Activated CD4-positive, alpha-beta T cell treated with anti-CD3 and anti-CD28 coated beads, Interleukin-2, amount 50 U/mL, for 24 hours (primary cell): ENCODE measurements at regions not wholly inside any gene's neighbourhood (a gene's known extent, or its start where the extent isn't known, plus 50 kb on each side); places are given as distances from the start of the nearest gene placed in this dataset.

Source experiments
- DNase-seq, 2 donors: peaks; one replicate each; pipeline ENCODE4 v3.0.0-alpha.2; 2020; ENCODE audit warnings: low read depth in 1 of 2, low spot score in 1 of 2

DNA sequence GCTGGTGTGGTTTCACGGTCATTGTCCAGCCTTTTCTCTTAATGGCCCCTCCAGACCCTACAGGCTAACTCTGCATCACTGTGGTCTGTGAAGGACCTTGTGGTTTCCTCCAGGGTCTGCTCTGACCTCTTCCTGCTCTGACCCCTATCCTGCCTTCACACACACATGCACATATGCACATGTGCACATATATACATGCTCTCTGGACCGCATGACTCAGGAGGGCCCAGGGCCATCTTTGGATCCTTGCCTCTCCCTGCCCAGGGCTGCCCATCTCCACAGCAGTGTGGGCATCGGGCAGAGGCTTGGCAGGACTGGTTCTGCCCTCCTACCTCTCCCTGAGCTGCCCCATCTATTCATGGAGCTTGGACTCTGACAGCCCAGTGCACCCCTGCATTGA lies 510.9 kb downstream of the PTPRU start:
- no peak for DNase-seq

DNA sequence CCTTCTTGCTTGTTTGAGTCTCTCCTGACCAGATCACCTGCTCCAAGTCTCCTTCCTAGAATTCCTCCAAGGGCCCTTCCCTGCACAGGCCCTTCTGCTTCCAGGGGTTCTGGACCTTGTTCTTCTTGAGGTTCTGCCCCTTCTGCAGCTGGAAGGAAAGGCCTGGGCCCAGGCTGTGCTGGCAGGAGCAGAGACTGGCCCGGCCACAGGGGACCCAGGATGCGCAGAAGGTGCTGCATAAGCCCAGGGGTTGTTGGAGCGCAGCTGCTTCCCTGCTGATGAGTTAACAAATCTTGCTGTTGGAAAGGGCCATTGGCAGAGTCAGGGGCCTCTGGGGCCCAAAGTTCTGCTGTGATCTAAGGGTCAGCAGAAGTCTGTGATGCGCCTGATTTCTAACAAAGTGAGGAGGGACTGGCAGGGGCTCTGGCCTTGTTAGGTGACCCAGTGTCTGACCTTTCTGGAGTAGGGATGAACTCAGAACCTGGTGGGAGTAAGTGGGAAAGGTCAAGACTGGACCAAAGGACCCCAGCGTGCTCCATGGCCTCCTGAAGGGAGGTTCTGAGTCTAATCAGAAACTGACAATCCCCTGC lies 509.8 kb downstream of the PTPRU start:
- no peak for DNase-seq

DNA sequence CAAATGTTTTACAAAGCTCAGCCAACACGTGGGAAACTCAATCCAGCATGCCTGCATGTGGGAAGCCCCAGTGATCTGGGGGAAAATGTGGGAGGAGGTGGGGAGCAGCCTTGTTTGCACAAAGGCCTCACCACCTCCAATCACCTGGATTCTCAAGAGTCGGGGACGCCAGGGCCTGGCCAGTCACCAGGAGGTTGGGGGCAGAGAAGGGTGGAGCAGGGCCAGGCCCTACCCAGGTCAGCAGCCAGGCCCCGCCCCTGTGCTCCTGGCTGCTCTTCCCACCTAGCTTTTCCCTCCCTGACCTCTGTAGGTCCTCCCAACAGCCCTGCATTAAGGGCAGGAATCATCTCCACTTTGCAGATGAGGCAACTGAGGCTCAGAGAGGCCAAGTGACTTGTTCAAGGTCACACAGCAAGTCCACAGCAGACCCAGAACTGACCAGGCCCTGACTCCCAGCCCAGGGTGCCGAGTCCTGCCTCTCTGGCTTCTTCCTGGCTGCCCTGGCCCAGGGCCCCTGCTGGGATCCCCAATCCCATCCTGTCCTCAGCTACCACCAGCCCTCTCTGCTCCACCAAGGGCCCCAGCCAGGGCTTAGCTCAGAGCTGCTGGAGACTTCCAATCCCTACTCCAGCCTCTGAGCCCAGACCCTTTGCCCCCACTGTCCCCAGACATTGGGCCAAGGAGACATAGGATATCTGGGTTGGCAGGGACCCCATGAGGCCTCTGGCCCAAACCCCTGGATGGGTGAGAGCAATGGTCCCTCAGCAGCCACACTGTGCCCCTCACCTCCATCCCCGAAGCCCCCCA lies 508.6 kb downstream of the PTPRU start:
- no peak for DNase-seq

DNA sequence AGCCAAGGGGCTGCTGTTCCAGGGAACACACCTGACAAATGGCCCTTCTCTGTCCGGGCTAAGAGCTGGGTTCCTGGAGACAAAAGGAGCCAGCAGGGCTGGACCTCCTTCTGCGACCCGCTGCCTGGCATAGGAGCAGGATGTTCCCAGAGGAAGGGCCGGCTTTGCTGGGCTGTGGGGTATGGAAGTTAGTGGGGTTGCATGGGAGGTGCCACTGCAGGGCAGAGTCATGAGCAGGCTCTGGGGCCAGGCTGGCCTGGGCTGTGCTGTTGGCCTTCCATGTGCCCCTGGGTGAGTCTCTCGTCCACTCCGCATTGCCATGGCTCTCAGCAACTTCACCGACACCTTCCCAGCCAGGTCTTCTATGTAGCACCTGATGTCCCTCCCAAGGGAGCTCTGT lies 507.6 kb downstream of the PTPRU start:
- no peak for DNase-seq

DNA sequence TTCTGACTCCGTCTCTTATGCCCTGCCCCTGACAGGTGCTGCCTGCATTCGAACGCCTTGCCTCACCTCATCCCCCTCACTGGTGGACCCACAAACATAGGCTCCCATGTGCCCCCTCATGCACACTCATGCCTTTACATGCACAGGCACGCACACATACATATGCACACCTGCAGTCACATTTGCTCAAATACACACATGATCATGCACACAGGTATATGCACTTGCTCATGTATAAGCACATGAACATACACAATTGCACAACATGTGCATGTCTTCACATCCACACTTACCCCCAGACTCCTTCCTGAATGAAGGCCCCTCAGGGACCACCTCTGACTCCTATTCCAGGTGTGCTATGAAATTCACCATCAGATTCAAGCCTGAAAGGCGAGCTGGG lies 506.9 kb downstream of the PTPRU start:
- DNase-seq, result no peak

DNA sequence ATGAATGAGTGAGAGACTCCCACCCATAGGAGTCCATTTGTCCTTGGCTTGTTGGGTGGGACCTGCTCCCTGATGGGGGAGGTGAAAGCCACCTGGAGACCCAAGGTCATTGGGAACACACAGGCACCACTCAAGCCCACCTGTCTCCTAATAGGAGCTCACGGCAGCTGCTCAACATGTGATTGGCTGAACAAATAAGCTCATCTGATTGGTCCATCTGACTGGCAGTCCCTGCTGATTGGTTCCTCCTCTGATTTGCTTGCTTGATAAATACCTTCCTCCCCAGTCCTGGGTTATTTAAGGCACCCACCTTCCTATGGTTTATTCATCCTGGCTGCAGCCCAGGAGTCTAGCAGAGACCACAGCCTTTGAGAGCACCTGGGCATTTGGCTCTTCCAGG lies 502.9 kb downstream of the PTPRU start:
- DNase-seq, result no peak

DNA sequence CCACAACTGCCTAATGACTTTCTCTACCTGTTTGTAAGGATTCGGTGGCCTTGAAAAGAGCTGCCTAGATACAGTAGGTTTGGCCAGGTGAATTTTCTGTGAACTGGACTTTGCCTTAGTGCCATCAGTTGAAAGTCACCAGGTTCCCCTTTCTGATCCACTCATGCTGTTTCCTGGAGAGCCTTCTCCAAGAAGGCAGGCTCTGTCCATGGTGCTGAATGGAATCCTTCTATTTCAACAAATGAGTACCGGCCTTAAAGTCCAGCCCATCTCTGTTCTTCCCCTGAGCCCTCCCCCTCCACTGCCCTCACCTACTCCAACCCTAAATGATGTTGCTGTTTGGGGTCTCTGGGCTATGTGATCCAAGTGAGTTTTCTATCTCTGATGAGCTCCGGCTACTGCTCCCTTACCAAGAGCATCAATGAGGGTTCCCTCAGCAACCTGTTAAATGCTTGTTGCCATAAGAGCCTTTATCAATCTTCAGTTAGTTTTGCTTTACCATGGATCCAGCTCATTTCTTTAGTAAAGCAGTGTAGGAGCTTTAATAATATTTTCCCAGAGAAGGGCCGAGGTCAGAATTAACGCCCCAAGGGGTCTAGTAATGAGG lies 500.4 kb downstream of the PTPRU start:
- DNase-seq, result no peak

DNA sequence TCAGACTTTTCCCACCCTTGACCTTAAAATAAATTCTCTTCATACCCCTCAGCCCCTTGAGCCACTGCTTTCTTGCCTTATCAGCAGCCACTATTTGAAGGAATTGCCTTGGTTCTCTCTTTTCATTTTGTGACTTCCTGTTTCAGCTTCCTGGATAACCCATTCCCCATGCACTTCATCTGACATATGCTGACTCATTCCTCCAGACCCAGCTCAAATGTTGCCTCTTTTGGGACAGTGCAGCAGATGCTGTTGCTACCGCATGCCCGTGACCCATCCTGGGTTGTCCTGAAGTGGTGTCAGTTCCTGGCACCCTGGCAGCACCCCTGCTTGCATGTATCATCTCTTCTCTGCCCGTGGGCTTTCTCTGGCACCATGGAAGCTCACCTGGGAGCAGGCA lies 496.1 kb downstream of the PTPRU start:
- no peak for DNase-seq

DNA sequence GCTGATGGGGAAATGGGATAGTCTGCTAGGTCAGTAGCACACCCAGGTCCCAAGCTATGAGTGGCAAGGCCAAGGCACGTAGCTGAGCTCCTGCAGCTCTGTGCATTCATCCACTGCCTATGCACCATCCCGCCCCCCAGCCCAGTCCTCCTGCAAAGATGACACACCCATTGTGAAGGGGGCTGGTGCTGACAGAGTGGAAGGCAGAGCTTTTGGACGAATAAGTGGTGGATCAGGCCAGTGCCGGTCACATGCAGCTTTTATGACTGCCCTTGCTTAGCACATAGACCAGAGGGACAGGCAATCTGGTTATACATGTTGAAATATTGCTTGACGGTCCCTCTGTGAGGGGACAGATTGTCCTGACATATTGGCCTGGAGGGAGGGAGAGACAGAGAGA lies 494.3 kb downstream of the PTPRU start:
- no peak for DNase-seq

DNA sequence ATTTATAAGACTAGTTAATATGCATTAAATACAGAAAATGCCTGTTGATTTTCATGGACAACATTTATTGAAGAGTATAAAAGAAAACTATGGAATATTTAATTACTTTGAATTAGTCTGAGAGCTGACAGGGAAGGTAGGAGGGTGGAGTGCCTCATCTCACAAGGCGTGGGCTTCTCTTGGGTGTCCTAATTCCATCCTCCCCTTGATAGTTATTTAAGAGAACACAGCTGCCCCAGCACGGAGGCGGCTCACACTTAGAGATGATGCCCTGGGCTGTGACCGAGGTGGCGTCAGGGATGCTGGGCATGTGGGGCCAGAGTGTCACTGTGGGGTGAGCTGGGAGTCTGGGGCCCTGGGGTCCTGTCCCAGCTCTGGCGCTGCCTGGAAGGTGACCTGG lies 493.0 kb downstream of the PTPRU start:
- DNase-seq, result no peak

DNA sequence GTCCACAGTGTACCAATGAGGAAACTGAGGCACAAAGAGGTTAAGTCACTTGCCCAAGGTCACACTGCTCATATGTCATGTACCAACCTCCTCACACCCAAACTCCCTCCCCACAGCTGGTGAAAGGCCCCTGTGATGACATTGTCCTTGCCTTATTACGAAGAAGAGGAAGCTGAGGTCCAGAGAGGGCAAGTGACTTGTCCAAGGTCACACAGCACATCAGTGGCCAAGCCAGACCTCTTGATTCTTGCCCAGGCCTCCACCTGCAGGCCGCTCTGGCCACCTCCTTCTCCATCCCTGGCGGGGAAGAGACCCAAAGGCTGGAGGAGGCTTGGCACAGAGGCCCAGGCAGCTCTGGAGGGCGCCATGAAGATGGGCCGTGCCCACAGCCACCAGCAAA lies 492.4 kb downstream of the PTPRU start:
- DNase-seq, result no peak

DNA sequence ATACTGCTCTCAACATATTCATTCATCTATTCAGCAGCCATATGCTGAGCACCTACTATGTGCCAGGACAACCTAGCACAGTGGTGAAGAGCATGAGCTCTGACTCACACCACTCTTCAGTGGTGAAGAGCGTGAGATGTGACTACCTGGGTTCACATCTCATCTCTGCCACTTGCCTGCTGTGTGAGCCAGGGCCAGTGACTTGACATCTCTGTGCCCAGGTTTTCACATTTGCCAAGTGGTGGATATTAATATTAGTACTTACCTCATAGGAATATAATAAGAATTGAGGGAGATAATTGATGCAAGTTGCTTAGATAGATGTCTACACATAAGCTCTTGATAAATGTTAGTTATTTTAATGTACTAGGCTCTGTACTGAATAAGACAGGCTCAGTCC lies 488.9 kb downstream of the PTPRU start:
- no peak for DNase-seq

DNA sequence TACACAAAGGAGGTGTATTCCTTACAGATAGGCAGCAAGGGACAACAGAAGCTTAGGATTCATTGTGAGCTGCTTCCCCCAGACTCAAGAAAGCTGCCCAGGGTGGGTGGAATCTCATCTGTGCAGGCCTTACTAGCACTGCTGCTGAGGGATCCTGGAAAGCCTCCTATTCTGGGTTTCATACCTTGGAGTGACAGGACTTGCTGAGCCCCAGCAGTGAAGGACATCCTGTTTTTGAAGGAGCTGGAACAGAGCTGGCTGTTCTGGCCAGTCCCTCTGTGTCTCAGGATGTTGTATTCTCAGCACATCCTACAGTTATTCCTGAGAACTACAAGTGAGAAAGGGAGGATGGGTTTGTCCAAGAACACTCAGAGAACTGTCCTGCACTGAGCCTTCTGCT lies 486.3 kb downstream of the PTPRU start:
- DNase-seq, result no peak

DNA sequence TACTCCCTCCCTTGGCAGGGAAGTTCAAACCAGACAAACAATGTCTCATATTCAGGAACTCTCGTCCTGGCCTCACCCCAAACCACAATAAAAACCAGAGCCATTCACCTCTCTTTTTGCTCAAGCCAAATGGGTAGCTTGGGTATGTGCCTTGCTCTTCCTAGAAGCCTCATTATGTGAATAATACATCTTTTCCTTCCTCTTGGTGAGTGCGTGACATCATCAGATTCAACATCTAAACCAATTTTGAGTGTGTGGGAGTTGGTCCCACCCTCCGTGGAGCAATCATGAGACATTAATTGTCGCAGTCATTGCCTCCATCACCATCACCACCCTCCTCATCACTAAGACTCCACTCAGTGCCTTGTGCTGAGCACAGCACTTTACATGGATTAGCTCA lies 482.9 kb downstream of the PTPRU start:
- DNase-seq, result no peak

DNA sequence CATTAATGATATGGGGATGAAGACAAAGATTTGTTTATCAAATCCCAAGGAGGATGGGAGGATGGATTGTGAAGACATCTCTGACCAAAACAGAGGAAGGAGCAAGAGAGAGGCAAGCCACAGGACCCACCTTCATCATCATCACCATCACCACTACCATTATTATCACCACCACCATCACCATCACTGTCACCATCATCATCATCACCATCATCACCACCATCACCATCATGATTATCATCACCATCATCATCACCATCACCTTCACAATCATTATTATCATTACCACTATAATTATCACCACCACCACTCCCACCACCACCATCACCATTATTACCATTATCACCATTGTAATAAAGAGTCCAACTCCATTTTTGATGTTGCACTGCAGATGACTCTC lies 482.5 kb downstream of the PTPRU start:
- DNase-seq, result no peak

DNA sequence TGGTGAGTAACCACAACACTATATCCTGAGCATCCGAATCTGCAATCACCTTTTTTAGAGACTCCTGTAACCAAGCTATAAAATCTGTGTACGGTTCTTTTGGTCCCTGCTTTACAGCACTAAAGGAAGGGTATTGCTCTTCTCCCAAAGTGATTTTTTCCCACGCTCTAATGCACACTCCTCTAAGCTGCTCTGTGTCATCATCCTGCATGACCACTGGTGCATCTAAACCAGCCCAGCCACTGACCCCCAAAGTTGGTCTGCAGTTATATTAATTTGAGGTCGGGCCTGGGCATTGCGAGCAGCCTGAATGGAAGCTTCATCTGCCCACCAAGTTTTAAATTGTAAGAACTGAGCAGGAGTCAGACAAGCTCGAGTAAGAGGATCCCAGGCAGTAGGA lies 480.0 kb downstream of the PTPRU start:
- no peak for DNase-seq

DNA sequence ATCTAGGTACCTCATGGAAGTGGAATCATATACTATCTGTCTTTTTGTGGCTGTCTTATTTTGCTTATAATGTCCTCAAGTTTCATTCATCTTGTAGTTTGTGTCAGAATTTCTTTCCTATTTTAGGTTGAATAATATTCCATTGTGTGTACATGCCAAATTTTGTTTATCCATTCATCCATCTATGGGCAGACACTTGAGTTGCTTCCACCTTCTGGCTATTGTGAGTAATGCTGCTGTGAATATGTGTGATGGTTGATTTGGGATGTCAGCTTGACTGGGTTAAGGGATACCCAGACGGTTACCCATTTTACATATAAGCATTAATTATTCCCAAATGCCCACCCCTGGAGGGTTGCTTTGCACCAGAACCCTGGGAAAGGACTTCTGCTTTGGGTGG lies 477.5 kb downstream of the PTPRU start:
- no peak for DNase-seq

DNA sequence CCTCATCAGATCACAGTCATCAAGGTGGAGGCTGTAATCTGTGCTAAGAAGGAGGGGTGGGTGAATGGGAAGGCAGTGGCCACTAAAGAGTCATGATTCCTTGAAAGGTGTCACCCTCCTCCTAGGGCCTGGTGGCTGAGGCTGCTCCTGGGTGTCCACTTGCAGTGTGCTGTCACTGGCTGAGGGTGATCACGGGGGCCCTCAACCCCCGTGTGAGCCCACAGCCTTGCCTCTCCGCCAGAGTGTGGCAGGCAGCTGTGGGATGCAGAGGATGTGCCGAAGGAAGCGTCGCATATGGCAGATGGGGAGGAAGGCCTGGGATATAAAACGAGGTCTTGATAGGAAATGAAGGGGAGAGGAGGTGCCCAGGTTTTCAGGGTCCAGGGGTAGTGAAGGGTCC lies 476.5 kb downstream of the PTPRU start:
- DNase-seq, result no peak

DNA sequence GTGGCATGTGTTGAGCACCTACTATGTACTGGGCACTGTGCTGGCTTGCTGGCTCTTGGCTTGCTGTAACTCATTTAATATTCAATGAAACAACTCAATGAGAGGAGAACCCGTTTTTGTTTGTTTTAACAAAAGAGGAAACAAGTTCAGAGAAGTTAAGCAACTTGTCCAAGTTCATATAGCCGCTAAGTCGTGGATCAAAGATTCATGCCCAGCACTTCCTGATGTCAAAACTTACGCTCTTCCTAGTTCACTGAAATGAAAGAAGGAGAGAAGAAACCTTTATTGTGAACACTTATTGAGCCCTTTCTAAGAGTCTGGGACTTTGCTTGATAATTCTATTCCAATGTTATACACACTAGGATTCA lies 475.9 kb downstream of the PTPRU start:
- DNase-seq, result no peak

DNA sequence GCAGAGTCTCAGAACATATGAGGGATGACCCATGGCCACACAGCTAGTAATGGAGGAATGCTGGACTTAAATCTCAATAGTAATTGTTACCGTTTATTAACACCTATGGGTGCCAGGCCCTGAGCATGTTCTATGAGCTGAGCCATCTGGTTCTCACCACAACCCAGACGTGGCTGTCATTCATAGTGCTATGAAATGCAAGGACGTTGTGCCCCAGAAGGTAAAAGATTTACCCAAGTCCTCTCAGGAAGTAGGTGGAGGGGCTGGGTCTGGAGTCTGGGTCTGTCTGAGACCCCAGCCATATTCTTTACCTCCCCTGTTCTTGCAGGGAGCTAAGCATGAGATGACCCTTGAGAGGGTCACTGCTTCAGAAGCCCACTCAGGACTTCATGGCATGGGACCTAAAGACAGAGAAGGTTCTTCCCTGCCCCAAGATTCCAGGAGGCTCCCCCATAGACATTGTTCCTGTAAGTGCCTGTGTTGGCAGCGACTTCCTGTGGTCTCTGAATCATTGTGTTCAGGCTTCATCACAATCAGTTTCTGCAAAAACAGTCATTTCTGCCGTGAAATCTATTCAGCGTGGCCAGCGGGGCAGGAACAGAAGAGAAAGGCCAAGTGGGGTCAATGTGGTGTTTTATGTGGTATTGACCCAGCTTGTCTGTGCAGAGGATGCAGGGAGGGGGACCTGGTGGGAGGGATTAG lies 475.4 kb downstream of the PTPRU start:
- no peak for DNase-seq

DNA sequence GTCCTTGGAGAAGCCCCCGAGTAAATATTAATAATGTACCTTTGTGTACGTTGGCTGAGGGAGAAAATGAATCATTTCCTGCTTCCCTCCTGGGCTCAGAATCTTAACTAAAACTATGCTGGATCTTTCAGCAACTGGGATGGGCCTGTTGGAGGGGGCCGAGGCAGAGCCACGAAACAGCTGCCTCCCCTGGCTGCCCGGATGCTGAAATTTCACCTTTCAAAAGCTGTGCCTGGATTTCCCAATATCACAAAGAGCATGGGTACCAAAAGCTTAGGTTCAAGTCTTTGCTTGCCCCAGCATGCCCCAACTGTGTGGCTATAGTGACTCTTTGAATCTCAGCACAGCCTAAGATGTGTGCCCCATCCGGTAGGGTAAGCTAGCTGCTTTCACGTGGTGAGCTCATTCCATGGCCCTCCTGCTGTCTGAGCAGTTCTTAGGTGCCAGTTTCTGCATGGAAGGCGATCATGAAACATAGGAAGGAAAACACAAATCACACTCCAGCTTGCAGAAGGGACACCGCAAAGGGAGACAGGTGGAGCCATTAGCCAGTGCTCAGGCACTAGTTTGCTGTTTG lies 473.5 kb downstream of the PTPRU start:
- no peak for DNase-seq
